SH-SY5Y (cell line): ENCODE measurements at regions not wholly inside any gene's neighbourhood (a gene's known extent, or its start where the extent isn't known, plus 50 kb on each side); places are given as distances from the start of the nearest gene placed in this dataset.

Source experiments
- GATA2 ChIP-seq: IDR thresholded peaks from 2 replicates; pipeline ENCODE4 v1.6.1; 2011; ENCODE audit warnings: mild to moderate bottlenecking, low read depth, low read length
- GATA3 ChIP-seq: IDR thresholded peaks from 2 replicates; pipeline ENCODE4 v1.6.1; 2011; ENCODE audit warnings: low read depth, mild to moderate bottlenecking, low read length, moderate library complexity

GRCh38 chr13:24065176-24065575 lies 95.3 kb upstream of the SPATA13 start:
- TF ChIP-seq GATA2: no peak
- no peak for TF ChIP-seq GATA3

- TF ChIP-seq GATA2 (no peak), GATA3 (no peak)
Observed at GRCh38 chr13:24066405-24067295, 93.9 kb upstream of the SPATA13 start.

GRCh38 chr13:24068472-24068871 lies 92.0 kb upstream of the SPATA13 start:
- TF ChIP-seq GATA3 (no peak), GATA2 (no peak)

GRCh38 chr13:24071016-24071415 lies 89.5 kb upstream of the SPATA13 start:
- TF ChIP-seq GATA2: no peak
- no peak for TF ChIP-seq GATA3

GRCh38 chr13:24071423-24072075 lies 89.0 kb upstream of the SPATA13 start:
- TF ChIP-seq GATA3: no peak
- no peak for TF ChIP-seq GATA2

- no peak for TF ChIP-seq GATA2
- no peak for TF ChIP-seq GATA3
Observed at GRCh38 chr13:24073657-24074056, 86.9 kb upstream of the SPATA13 start.

GRCh38 chr13:24074678-24075077 lies 85.8 kb upstream of the SPATA13 start:
- TF ChIP-seq GATA3: no peak
- no peak for TF ChIP-seq GATA2

GRCh38 chr13:24075137-24075975 lies 85.2 kb upstream of the SPATA13 start:
- no peak for TF ChIP-seq GATA2
- TF ChIP-seq GATA3: no peak

GRCh38 chr13:24076109-24076508 lies 84.4 kb upstream of the SPATA13 start:
- TF ChIP-seq GATA2: no peak
- no peak for TF ChIP-seq GATA3

- TF ChIP-seq GATA3: no peak
- TF ChIP-seq GATA2: no peak
Observed at GRCh38 chr13:24076636-24077035, 83.9 kb upstream of the SPATA13 start.

- TF ChIP-seq GATA2: no peak
- no peak for TF ChIP-seq GATA3
Observed at GRCh38 chr13:24080134-24080533, 80.4 kb upstream of the SPATA13 start.

GRCh38 chr13:24081387-24081786 lies 79.1 kb upstream of the SPATA13 start:
- TF ChIP-seq GATA2 (no peak), GATA3 (no peak)

GRCh38 chr13:24083141-24083540 lies 77.4 kb upstream of the SPATA13 start:
- TF ChIP-seq GATA2 (no peak), GATA3 (no peak)

- TF ChIP-seq GATA2: no peak
- no peak for TF ChIP-seq GATA3
Observed at GRCh38 chr13:24083722-24084421, 76.6 kb upstream of the SPATA13 start.

- TF ChIP-seq GATA3: no peak
- no peak for TF ChIP-seq GATA2
Observed at GRCh38 chr13:24085662-24086061, 74.9 kb upstream of the SPATA13 start.
